HCT116 (cell line): ENCODE measurements at regions not wholly inside any gene's neighbourhood (a gene's known extent, or its start where the extent isn't known, plus 50 kb on each side); places are given as distances from the start of the nearest gene placed in this dataset.
A peak's percentile ranks its signal among the peaks of the same experiment; 100 is the strongest.

Source experiments
- ATAC-seq: fragments of 200-7000 bp; cut with Tn5 transposase; 2 replicates; pipeline ENCODE4 v1.9.1; 2020; ENCODE audit warnings: mild to moderate bottlenecking, moderate library complexity
- BruUV-seq: library from RNA; stranded (reverse); fragments of 400-500 nt; replicated peaks from 2 replicates; lab custom pipeline; 2021; lab: Mats Ljungman, UMichigan
- CTCF ChIA-PET: fragments of 300-600 bp; sonication (Branson Sonifier 250); formaldehyde crosslinking; loops from one replicate; lab custom pipeline; 2021; ENCODE audit warnings: antibody characterized with exemption; lab: Charles Lee
- POLR2A ChIA-PET: fragments of 300-600, 350-600 bp; sonication (Branson Sonifier 250); formaldehyde crosslinking; loops from one replicate; lab custom pipeline; 2021; ENCODE audit warnings: antibody characterized with exemption; lab: Charles Lee
- RAD21 ChIA-PET, 2 experiments: fragments of 300-600 bp; sonication (Branson Sonifier 250); formaldehyde crosslinking; loops; one replicate each; lab custom pipeline; 2023; ENCODE audit warnings: low total read pairs in 2 of 2; ENCODE audit not compliant: uncharacterized antibody in 2 of 2, unreplicated experiment in 2 of 2, low non-redundant PET in 1 of 2; lab: Charles Lee
- DNase-seq: peaks from one replicate; pipeline ENCODE4 v3.0.0-alpha.2; 2010; ENCODE audit warnings: low read depth, low spot score
- H2AFZ ChIP-seq: fragments of 200-600 bp; shearing (Covaris generic), sonication (generic); 2 replicates; pipeline ENCODE4 v1.6.1; 2017; ENCODE audit warnings: low read depth, mixed run types, mixed read lengths, antibody characterized with exemption, low read length; ENCODE audit not compliant: poor library complexity, severe bottlenecking
- H3K27ac ChIP-seq: 2 replicates; pipeline ENCODE4 v1.5.1; 2012; ENCODE audit warnings: low read depth, low read length
- H3K27me3 ChIP-seq: fragments of 200-600 bp; sonication (generic); 2 replicates; pipeline ENCODE4 v1.6.1; 2016; ENCODE audit warnings: mixed run types, low read length, mixed read lengths; ENCODE audit not compliant: insufficient read depth
- H3K36me3 ChIP-seq, 2 experiments: fragments of 200-500 bp in 1 of 2; fragments of 200-600 bp in 1 of 2; sonication (Bioruptor generic) in 1 of 2; sonication (generic) in 1 of 2; 2 replicates each; pipeline versions ENCODE4 v1.5.1 to v1.6.1; 2014 to 2016; ENCODE audit warnings: low read length in 2 of 2, inconsistent platforms in 1 of 2, mixed read lengths in 1 of 2, mixed run types in 1 of 2; ENCODE audit not compliant: insufficient read depth in 2 of 2, control insufficient read depth in 1 of 2
- H3K4me1 ChIP-seq, 2 experiments: fragments of 200-600 bp in 1 of 2; sonication (generic) in 1 of 2; 2 replicates each; pipeline versions ENCODE4 v1.5.1 to v1.6.1; 2012 to 2017; ENCODE audit warnings: low read length in 2 of 2, inconsistent platforms in 1 of 2, mild to moderate bottlenecking in 1 of 2, mixed read lengths in 1 of 2, mixed run types in 1 of 2, moderate library complexity in 1 of 2; ENCODE audit not compliant: insufficient read depth in 2 of 2, control insufficient read depth in 1 of 2
- H3K4me2 ChIP-seq: fragments of 200-600 bp; sonication (generic); 2 replicates; pipeline ENCODE4 v1.6.1; 2017; ENCODE audit warnings: mixed run types, low read length, mixed read lengths
- H3K4me3 ChIP-seq, 2 experiments: fragments of 200-600 bp in 1 of 2; sonication (generic) in 1 of 2; replicated peaks in 1 of 2; 2 replicates each; pipeline ENCODE4 v1.5.1; 2011 to 2016; ENCODE audit warnings: low read length in 2 of 2, control low read depth in 1 of 2, low read depth in 1 of 2, mild to moderate bottlenecking in 1 of 2, mixed read lengths in 1 of 2, mixed run types in 1 of 2
- H3K79me2 ChIP-seq: fragments of 200-600 bp; sonication (generic); 2 replicates; pipeline ENCODE4 v1.6.1; 2017; ENCODE audit warnings: mild to moderate bottlenecking, mixed run types, low read length, moderate library complexity, mixed read lengths; ENCODE audit not compliant: insufficient read depth
- H3K9ac ChIP-seq: fragments of 200-600 bp; sonication (generic); 2 replicates; pipeline ENCODE4 v1.6.1; 2016; ENCODE audit warnings: low read length, mixed read lengths
- H3K9me2 ChIP-seq: fragments of 200-600 bp; sonication (generic), shearing (Covaris generic); 2 replicates; pipeline ENCODE4 v1.6.1; 2017; ENCODE audit warnings: mixed run types, mild to moderate bottlenecking, moderate library complexity; ENCODE audit not compliant: insufficient read depth
- H3K9me3 ChIP-seq, 2 experiments: fragments of 200-500 bp in 1 of 2; fragments of 200-600 bp in 1 of 2; sonication (Bioruptor generic) in 1 of 2; sonication (generic) in 1 of 2; 2 replicates each; pipeline ENCODE4 v1.6.1; 2014 to 2017; ENCODE audit warnings: low read length in 2 of 2, mixed read lengths in 2 of 2, inconsistent platforms in 1 of 2, low read depth in 1 of 2, mild to moderate bottlenecking in 1 of 2, mixed run types in 1 of 2, moderate library complexity in 1 of 2; ENCODE audit not compliant: control insufficient read depth in 1 of 2, insufficient read depth in 1 of 2
- H4K20me1 ChIP-seq: fragments of 200-600 bp; sonication (generic), shearing (Covaris generic); 2 replicates; pipeline ENCODE4 v1.6.1; 2017; ENCODE audit warnings: mixed run types, mild to moderate bottlenecking, moderate library complexity; ENCODE audit not compliant: insufficient read depth
- CBX3 ChIP-seq: IDR thresholded peaks from 2 replicates; pipeline ENCODE4 v1.6.1; 2012; ENCODE audit warnings: low read depth
- CEBPB ChIP-seq: IDR thresholded peaks from 2 replicates; pipeline ENCODE4 v1.6.1; 2012; ENCODE audit warnings: low read depth
- EGR1 ChIP-seq: IDR thresholded peaks from 2 replicates; pipeline ENCODE4 v1.6.1; 2012; ENCODE audit warnings: low read depth
- ELF1 ChIP-seq: IDR thresholded peaks from 2 replicates; pipeline ENCODE4 v1.6.1; 2012; ENCODE audit warnings: low read depth, borderline replicate concordance
- EZH2 ChIP-seq: fragments of 200-600 bp; sonication (generic); IDR thresholded peaks from 2 replicates; pipeline ENCODE4 v1.6.1; 2017; ENCODE audit warnings: antibody characterized with exemption, mixed run types
- FOSL1 ChIP-seq: IDR thresholded peaks from 2 replicates; pipeline ENCODE4 v1.6.1; 2012; ENCODE audit warnings: low read depth
- JUND ChIP-seq: IDR thresholded peaks from 2 replicates; pipeline ENCODE4 v1.6.1; 2012
- POLR2A ChIP-seq: IDR thresholded peaks from 2 replicates; pipeline ENCODE4 v1.7.0; 2011; ENCODE audit warnings: borderline replicate concordance; ENCODE audit not compliant: insufficient read depth, insufficient read length; ENCODE audit errors: extremely low read depth
- POLR2AphosphoS5 ChIP-seq: IDR thresholded peaks from 2 replicates; pipeline ENCODE4 v1.6.1; 2011; ENCODE audit warnings: mild to moderate bottlenecking, low read depth, low read length, moderate library complexity
- RAD21 ChIP-seq: IDR thresholded peaks from 2 replicates; pipeline ENCODE4 v1.6.1; 2012; ENCODE audit warnings: low read depth, mild to moderate bottlenecking
- SIN3A ChIP-seq: IDR thresholded peaks from 2 replicates; pipeline ENCODE4 v1.6.1; 2012; ENCODE audit warnings: low read depth
- SP1 ChIP-seq: IDR thresholded peaks from 2 replicates; pipeline ENCODE4 v1.6.1; 2012; ENCODE audit warnings: low read depth
- SRF ChIP-seq: IDR thresholded peaks from 2 replicates; pipeline ENCODE4 v1.6.1; 2012; ENCODE audit warnings: low read depth
- TCF7L2 ChIP-seq: IDR thresholded peaks from 2 replicates; pipeline ENCODE4 v1.7.0; 2011; ENCODE audit warnings: borderline replicate concordance, inconsistent platforms; ENCODE audit not compliant: insufficient read depth, insufficient read length; ENCODE audit errors: extremely low read depth
- YY1 ChIP-seq: IDR thresholded peaks from 2 replicates; pipeline ENCODE4 v1.6.1; 2011; ENCODE audit warnings: low read length, low read depth, moderate library complexity, mild to moderate bottlenecking; ENCODE audit not compliant: insufficient replicate concordance; ENCODE audit errors: extremely low read depth
- ZFX ChIP-seq: fragments of 450-650 bp; IDR thresholded peaks from 2 replicates; pipeline ENCODE4 v1.6.1; 2017
- ZNF274 ChIP-seq: fragments of 200-500 bp; sonication (Bioruptor generic); IDR thresholded peaks from 2 replicates; pipeline ENCODE4 v1.6.1; 2014; ENCODE audit warnings: mild to moderate bottlenecking, low read depth, low read length, inconsistent platforms
- intact Hi-C: fragments of 100-400 bp; cut with micrococcal nuclease; formaldehyde crosslinking; loops from 2 replicates; pipeline ENCODE4 v1.10.0; 2022
- TF ChIP-seq, protein P1 (sequence below): IDR thresholded peaks from 2 replicates; pipeline ENCODE4 v1.6.1; 2012; ENCODE audit warnings: low read depth
- TF ChIP-seq, protein P2 (sequence below): IDR thresholded peaks from 2 replicates; pipeline ENCODE4 v1.6.1; 2011; ENCODE audit warnings: mild to moderate bottlenecking, low read length, moderate library complexity; ENCODE audit not compliant: insufficient replicate concordance; ENCODE audit errors: extremely low read depth
- TF ChIP-seq, protein P3 (sequence below): IDR thresholded peaks from 2 replicates; pipeline ENCODE4 v1.6.1; 2012
- TF ChIP-seq, protein P4 (sequence below): IDR thresholded peaks from 2 replicates; pipeline ENCODE4 v1.6.1; 2012

DNA sequence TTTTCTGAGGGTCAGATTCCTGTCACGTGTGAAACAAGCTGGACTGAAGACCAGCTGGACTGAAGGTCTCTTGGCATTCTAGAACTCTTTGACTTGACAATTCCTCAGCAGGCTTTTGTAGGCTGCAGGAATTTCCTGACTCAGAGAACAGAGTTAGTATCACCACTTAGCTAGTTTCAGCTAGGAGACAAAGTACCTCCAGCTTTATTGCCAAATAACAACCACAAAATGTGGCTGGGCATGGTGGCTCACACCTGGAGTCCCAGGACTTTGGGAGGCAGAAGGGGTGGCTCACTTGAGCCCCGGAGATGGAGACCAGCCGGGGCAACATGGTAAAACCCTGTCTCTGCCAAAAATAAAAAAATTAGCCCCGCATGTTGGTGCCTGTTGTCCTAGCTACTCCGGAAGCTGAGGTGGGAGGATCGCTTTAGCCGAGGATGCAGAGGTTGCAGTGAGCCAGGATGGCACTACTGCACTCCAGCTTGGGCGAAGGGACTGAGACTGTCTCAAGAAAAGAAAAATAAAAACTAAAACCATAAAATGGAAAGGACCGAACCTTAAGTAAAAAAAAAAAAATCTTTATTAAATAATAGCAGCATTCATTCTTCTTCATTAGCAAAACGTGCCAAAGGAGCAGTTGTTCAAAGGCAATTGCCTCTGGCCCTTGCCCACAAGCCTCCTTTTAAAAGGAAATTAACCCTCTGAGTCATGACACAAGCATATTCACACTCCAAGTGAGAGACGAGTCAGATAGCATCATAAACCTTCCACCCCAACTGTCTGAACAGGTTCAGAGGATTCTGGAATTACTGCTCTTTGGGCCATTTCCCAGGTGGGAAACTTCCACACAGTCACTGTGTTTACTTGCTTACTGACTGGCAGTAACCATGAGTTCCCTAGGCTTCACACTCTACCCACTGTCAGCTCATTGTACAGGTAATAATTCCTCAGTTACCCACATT lies 88.9 kb downstream of the MYL12B start:
- POLR2A ChIA-PET, result interaction anchor here (0.6 to 1.0 kb wide), 4 partner anchors 10 to 302 kb away, joined by 3 to 4 read pairs (median 3); no protein-coding TSS in a partner anchor
- peak; percentile 90 for ATAC-seq
- CTCF ChIA-PET, result interaction anchor here (1.1 kb wide), 1 partner anchor 28 kb away, joined by 6 read pairs; no protein-coding TSS in a partner anchor
- RAD21 ChIA-PET, result no interaction called here
- Histone ChIP-seq H3K36me3 (no peaks in the 10 kb centered on the region), H2AFZ (peak overlapping the region; percentile 70), H3K4me3 (peak overlapping the region in 1 of 2 experiments; percentile 4; a peak in 1 of 4 replicates), H3K9me2 (no peaks in the 10 kb centered on the region), H4K20me1 (no peaks in the 10 kb centered on the region), H3K27ac (peak overlapping the region; percentile 82), H3K4me2 (peak overlapping the region; percentile 54), H3K9me3 (no peaks in the 10 kb centered on the region), H3K79me2 (no peaks in the 10 kb centered on the region), H3K4me1 (peaks cover 20 to 21% of the 10 kb centered on the region in 2 experiments), H3K27me3 (no peaks in the 10 kb centered on the region), H3K9ac (peak overlapping the region; percentile 13; the same call in 1 of the 2 replicates)
- intact Hi-C loops, result no loop called here
- peak; percentile 60 for DNase-seq
- BruUV-seq, result no TSS peak
- 0 out of 2 replicates have a peak, but pooled peaks have one; percentile 27 for TF ChIP-seq POLR2AphosphoS5
- TF ChIP-seq CEBPB, result peak; percentile 63
- peak; percentile 58 for TF ChIP-seq SRF
- TF ChIP-seq CBX3, result peak; percentile 85; the same call in 1 of the 2 replicates
- no peak for TF ChIP-seq POLR2A
- TF ChIP-seq SP1, result peak; percentile 80
- TF ChIP-seq EGR1, result no peak; the same call in 1 of the 2 replicates
- TF ChIP-seq, protein P1, sequence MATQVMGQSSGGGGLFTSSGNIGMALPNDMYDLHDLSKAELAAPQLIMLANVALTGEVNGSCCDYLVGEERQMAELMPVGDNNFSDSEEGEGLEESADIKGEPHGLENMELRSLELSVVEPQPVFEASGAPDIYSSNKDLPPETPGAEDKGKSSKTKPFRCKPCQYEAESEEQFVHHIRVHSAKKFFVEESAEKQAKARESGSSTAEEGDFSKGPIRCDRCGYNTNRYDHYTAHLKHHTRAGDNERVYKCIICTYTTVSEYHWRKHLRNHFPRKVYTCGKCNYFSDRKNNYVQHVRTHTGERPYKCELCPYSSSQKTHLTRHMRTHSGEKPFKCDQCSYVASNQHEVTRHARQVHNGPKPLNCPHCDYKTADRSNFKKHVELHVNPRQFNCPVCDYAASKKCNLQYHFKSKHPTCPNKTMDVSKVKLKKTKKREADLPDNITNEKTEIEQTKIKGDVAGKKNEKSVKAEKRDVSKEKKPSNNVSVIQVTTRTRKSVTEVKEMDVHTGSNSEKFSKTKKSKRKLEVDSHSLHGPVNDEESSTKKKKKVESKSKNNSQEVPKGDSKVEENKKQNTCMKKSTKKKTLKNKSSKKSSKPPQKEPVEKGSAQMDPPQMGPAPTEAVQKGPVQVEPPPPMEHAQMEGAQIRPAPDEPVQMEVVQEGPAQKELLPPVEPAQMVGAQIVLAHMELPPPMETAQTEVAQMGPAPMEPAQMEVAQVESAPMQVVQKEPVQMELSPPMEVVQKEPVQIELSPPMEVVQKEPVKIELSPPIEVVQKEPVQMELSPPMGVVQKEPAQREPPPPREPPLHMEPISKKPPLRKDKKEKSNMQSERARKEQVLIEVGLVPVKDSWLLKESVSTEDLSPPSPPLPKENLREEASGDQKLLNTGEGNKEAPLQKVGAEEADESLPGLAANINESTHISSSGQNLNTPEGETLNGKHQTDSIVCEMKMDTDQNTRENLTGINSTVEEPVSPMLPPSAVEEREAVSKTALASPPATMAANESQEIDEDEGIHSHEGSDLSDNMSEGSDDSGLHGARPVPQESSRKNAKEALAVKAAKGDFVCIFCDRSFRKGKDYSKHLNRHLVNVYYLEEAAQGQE, result no peak
- peak; percentile 69 for TF ChIP-seq JUND
- TF ChIP-seq YY1, result peak; percentile 56
- peak; percentile 74 for TF ChIP-seq FOSL1
- TF ChIP-seq, protein P2, sequence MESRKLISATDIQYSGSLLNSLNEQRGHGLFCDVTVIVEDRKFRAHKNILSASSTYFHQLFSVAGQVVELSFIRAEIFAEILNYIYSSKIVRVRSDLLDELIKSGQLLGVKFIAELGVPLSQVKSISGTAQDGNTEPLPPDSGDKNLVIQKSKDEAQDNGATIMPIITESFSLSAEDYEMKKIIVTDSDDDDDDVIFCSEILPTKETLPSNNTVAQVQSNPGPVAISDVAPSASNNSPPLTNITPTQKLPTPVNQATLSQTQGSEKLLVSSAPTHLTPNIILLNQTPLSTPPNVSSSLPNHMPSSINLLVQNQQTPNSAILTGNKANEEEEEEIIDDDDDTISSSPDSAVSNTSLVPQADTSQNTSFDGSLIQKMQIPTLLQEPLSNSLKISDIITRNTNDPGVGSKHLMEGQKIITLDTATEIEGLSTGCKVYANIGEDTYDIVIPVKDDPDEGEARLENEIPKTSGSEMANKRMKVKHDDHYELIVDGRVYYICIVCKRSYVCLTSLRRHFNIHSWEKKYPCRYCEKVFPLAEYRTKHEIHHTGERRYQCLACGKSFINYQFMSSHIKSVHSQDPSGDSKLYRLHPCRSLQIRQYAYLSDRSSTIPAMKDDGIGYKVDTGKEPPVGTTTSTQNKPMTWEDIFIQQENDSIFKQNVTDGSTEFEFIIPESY, result no peak
- TF ChIP-seq SIN3A, result peak; percentile 61; the same call in 1 of the 2 replicates
- no peak for TF ChIP-seq EZH2
- TF ChIP-seq ZNF274, result no peak
- no peak for TF ChIP-seq ZFX
- TF ChIP-seq, protein P3, sequence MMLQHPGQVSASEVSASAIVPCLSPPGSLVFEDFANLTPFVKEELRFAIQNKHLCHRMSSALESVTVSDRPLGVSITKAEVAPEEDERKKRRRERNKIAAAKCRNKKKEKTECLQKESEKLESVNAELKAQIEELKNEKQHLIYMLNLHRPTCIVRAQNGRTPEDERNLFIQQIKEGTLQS, result no peak
- TF ChIP-seq TCF7L2, result peak; percentile 47
- peak; percentile 14; the same call in 1 of the 2 replicates for TF ChIP-seq RAD21
- no peak; the same call in 1 of the 2 replicates for TF ChIP-seq ELF1
- TF ChIP-seq, protein P4, sequence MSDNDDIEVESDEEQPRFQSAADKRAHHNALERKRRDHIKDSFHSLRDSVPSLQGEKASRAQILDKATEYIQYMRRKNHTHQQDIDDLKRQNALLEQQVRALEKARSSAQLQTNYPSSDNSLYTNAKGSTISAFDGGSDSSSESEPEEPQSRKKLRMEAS, result peak; percentile 38
